PC-3 (cell line): ENCODE measurements at regions not wholly inside any gene's neighbourhood (a gene's known extent, or its start where the extent isn't known, plus 50 kb on each side); places are given as distances from the start of the nearest gene placed in this dataset.
A peak's percentile ranks its signal among the peaks of the same experiment; 100 is the strongest.

Source experiments
- CTCF ChIP-seq: fragments of 300-600 bp; sonication (generic); conservative IDR thresholded peaks from 2 replicates; pipeline ENCODE4 v1.5.1; 2017; ENCODE audit warnings: antibody characterized with exemption, low read depth, mild to moderate bottlenecking, low read length
- EZH2 ChIP-seq: fragments of 300-600 bp; sonication (generic); IDR thresholded peaks from one replicate; pipeline ENCODE4 v1.6.1; 2017; ENCODE audit warnings: antibody characterized with exemption, mild to moderate bottlenecking, low read length; ENCODE audit not compliant: unreplicated experiment
- EZH2phosphoT487 ChIP-seq: fragments of 300-600 bp; sonication (generic); IDR thresholded peaks from 2 replicates; pipeline ENCODE4 v1.6.1; 2018; ENCODE audit warnings: mild to moderate bottlenecking, antibody characterized with exemption, low read length, borderline replicate concordance

GRCh38 chr2:41410011-41410410, 637.8 kb upstream of the PKDCC start:
- TF ChIP-seq CTCF (peak; percentile 48), EZH2 (no peak), EZH2phosphoT487 (no peak)
